GM18502 (cell line): ENCODE measurements at regions not wholly inside any gene's neighbourhood (a gene's known extent, or its start where the extent isn't known, plus 50 kb on each side); places are given as distances from the start of the nearest gene placed in this dataset.
"Not testable (repeated sequence)": the region's sequence is repeated elsewhere in the genome, so short reads cannot be mapped to it uniquely, and the experiment has no call there.

Experiments
- ATAC-seq: cut with Tn5 transposase; IDR thresholded peaks from one replicate; pipeline ENCODE4 v1.9.1; 2021; ENCODE audit warnings: mild to moderate bottlenecking; ENCODE audit not compliant: unreplicated experiment, poor library complexity

GRCh38 chr10:3976718-3977117 lies 191.7 kb upstream of the KLF6 start:
- no peak for ATAC-seq

GRCh38 chr10:3976171-3976570 lies 191.2 kb upstream of the KLF6 start:
- ATAC-seq: no peak

- no peak for ATAC-seq
Observed at GRCh38 chr10:3975016-3975415, 190.0 kb upstream of the KLF6 start.

GRCh38 chr10:3972460-3973301 lies 187.7 kb upstream of the KLF6 start:
- no peak for ATAC-seq

GRCh38 chr10:3971713-3972112 lies 186.7 kb upstream of the KLF6 start:
- no peak for ATAC-seq

- ATAC-seq: no peak
Observed at GRCh38 chr10:3969876-3970666, 185.1 kb upstream of the KLF6 start.

- ATAC-seq: no peak
Observed at GRCh38 chr10:3968727-3969126, 183.7 kb upstream of the KLF6 start.

- no peak for ATAC-seq
Observed at GRCh38 chr10:3964516-3964915, 179.5 kb upstream of the KLF6 start.

- ATAC-seq: no peak
Observed at GRCh38 chr10:3963191-3963673, 178.2 kb upstream of the KLF6 start.

GRCh38 chr10:3961082-3961481 lies 176.1 kb upstream of the KLF6 start:
- ATAC-seq: no peak

- no peak for ATAC-seq
Observed at GRCh38 chr10:3960496-3960895, 175.5 kb upstream of the KLF6 start.

GRCh38 chr10:3959370-3960325 lies 174.6 kb upstream of the KLF6 start:
- no peak for ATAC-seq

- ATAC-seq: no peak
Observed at GRCh38 chr10:3958472-3958996, 173.5 kb upstream of the KLF6 start.

- no peak for ATAC-seq
Observed at GRCh38 chr10:3955955-3956617, 171.1 kb upstream of the KLF6 start.

- ATAC-seq: no peak
Observed at GRCh38 chr10:3955493-3955892, 170.5 kb upstream of the KLF6 start.

GRCh38 chr10:3954615-3955014 lies 169.6 kb upstream of the KLF6 start:
- no peak for ATAC-seq

GRCh38 chr10:3954007-3954406 lies 169.0 kb upstream of the KLF6 start:
- ATAC-seq: not testable (repeated sequence)

- ATAC-seq: no peak
Observed at GRCh38 chr10:3951993-3952392, 167.0 kb upstream of the KLF6 start.

- ATAC-seq: no peak
Observed at GRCh38 chr10:3950676-3951275, 165.8 kb upstream of the KLF6 start.
